Body of pancreas (tissue), 4 donors: ENCODE measurements at regions not wholly inside any gene's neighbourhood (a gene's known extent, or its start where the extent isn't known, plus 50 kb on each side); places are given as distances from the start of the nearest gene placed in this dataset.

Source experiments
- POLR2A ChIP-seq, 3 donors: fragments of 450-650 bp; IDR thresholded peaks; one replicate each; pipeline ENCODE4 v1.6.1; 2016; ENCODE audit warnings: antibody characterized with exemption in 3 of 3, mild to moderate bottlenecking in 2 of 3
- TF ChIP-seq, protein P1 (sequence below), 7 experiments: fragments of 450-650 bp in 4 of 7; fragments of 200-600 bp in 3 of 7; sonication (generic) in 3 of 7; IDR thresholded peaks; one replicate each; pipeline ENCODE4 v1.5.1; 2016 to 2019; ENCODE audit warnings: antibody characterized with exemption in 7 of 7

DNA sequence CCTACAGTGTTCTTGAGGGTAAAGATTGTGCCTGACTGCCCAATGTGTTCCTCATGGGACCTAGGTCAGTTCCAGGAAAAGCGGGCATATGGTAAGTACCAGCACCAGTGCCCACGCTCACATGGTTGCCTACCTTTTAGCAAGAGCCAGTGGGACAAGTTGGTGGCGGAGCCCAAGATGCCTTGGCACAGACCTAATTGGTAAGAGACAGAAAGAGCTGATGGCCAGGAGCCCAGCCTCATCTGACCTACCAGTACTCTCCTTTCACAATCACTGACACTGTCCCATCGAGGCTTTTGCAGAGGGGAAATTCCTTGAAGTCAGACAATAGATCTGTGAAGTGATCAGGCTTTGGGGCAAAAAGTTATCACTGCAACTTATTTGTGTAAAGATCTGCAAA lies 98.4 kb upstream of the BCL6 start:
- TF ChIP-seq, protein P1, sequence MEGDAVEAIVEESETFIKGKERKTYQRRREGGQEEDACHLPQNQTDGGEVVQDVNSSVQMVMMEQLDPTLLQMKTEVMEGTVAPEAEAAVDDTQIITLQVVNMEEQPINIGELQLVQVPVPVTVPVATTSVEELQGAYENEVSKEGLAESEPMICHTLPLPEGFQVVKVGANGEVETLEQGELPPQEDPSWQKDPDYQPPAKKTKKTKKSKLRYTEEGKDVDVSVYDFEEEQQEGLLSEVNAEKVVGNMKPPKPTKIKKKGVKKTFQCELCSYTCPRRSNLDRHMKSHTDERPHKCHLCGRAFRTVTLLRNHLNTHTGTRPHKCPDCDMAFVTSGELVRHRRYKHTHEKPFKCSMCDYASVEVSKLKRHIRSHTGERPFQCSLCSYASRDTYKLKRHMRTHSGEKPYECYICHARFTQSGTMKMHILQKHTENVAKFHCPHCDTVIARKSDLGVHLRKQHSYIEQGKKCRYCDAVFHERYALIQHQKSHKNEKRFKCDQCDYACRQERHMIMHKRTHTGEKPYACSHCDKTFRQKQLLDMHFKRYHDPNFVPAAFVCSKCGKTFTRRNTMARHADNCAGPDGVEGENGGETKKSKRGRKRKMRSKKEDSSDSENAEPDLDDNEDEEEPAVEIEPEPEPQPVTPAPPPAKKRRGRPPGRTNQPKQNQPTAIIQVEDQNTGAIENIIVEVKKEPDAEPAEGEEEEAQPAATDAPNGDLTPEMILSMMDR (IDR thresholded peaks at IDR 0.05), result no peak
- no peak for TF ChIP-seq POLR2A (IDR thresholded peaks at IDR 0.05)
